ENCODE measurements at regions not wholly inside any gene's neighbourhood (a gene's known extent, or its start where the extent isn't known, plus 50 kb on each side); places are given as distances from the start of the nearest gene placed in this dataset.

DNA sequence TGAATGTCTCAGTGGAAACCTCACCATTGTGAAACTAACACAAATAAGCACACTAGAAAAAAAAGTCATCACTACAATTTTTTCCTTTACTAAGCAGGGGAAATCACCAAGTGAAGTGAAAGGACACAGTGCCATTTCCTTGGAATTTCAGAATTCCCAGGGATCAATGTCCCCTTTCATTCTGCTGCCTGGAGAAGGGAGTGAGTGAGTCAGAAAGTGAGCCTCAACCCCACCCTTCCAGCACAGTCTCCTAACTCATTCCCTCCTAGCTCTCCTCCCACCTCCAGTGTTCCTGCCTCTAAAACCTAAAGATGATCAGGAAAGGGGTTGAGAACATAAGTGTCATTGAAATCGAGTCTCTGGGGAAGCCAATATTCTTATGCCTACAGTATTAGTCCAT, 608.5 kb downstream of the RNF144A start:
- H3K27me3 ChIP-seq: no peaks in the 10 kb centered on the region
- H3K4me1 ChIP-seq (ENCODE audit: low read depth): no peaks in the 10 kb centered on the region
- TF ChIP-seq, protein P1, sequence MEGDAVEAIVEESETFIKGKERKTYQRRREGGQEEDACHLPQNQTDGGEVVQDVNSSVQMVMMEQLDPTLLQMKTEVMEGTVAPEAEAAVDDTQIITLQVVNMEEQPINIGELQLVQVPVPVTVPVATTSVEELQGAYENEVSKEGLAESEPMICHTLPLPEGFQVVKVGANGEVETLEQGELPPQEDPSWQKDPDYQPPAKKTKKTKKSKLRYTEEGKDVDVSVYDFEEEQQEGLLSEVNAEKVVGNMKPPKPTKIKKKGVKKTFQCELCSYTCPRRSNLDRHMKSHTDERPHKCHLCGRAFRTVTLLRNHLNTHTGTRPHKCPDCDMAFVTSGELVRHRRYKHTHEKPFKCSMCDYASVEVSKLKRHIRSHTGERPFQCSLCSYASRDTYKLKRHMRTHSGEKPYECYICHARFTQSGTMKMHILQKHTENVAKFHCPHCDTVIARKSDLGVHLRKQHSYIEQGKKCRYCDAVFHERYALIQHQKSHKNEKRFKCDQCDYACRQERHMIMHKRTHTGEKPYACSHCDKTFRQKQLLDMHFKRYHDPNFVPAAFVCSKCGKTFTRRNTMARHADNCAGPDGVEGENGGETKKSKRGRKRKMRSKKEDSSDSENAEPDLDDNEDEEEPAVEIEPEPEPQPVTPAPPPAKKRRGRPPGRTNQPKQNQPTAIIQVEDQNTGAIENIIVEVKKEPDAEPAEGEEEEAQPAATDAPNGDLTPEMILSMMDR (IDR thresholded peaks at IDR 0.05; ENCODE audit: low read depth, low read length): no peak
- no peaks in the 10 kb centered on the region for H3K36me3 ChIP-seq
- no peak overlapping the region for H3K27ac ChIP-seq
- H3K4me3 ChIP-seq: no peak overlapping the region
- no peak for DNase-seq (ENCODE audit: low read depth in 1 of 2, low spot score in 1 of 2)
- H3K9me3 ChIP-seq (ENCODE audit: low read depth): no peaks in the 10 kb centered on the region

- H3K9me3 ChIP-seq (ENCODE audit: low read depth): no peaks in the 10 kb centered on the region
- no peaks in the 10 kb centered on the region for H3K36me3 ChIP-seq
- no peak overlapping the region for H3K27ac ChIP-seq
- H3K4me1 ChIP-seq (ENCODE audit: low read depth): no peaks in the 10 kb centered on the region
- H3K27me3 ChIP-seq: no peaks in the 10 kb centered on the region
- no peak for DNase-seq (ENCODE audit: low read depth in 1 of 2, low spot score in 1 of 2)
- TF ChIP-seq, protein P1 (IDR thresholded peaks at IDR 0.05; ENCODE audit: low read depth, low read length): no peak
- no peak overlapping the region for H3K4me3 ChIP-seq
Observed at GRCh38 chr2:7527165-7527722, 610.0 kb downstream of the RNF144A start.

GRCh38 chr2:7530001-7530400, 612.8 kb downstream of the RNF144A start:
- Histone ChIP-seq H3K27ac (no peak overlapping the region), H3K4me1 (ENCODE audit: low read depth) (no peaks in the 10 kb centered on the region), H3K9me3 (ENCODE audit: low read depth) (no peaks in the 10 kb centered on the region), H3K4me3 (no peak overlapping the region), H3K36me3 (no peaks in the 10 kb centered on the region), H3K27me3 (no peaks in the 10 kb centered on the region)
- TF ChIP-seq, protein P1 (IDR thresholded peaks at IDR 0.05; ENCODE audit: low read depth, low read length): no peak
- DNase-seq (ENCODE audit: low read depth in 1 of 2, low spot score in 1 of 2): no peak

DNA sequence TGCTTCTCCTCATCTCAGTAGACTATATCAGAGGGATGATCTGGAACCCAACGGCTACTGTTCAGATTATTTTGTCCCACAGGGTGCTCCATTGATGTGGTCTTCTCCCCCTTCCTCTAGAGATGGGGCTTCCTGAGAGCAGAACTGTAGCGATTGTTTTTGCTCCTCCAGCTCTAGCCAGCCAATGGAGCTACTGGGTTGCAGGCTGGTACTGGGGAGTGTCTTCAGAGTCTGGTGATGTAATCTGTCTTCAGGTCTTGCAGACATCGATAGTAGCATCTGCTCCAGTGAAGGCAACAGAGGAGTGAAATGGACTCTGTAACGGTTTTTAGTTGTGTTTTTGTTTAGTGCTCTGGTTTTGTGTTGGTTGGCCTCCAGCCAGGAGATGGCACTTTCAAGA, 621.9 kb downstream of the RNF144A start:
- no peaks in the 10 kb centered on the region for H3K9me3 ChIP-seq (ENCODE audit: low read depth)
- no peaks in the 10 kb centered on the region for H3K36me3 ChIP-seq
- no peak for DNase-seq (ENCODE audit: low read depth in 1 of 2, low spot score in 1 of 2)
- H3K4me1 ChIP-seq (ENCODE audit: low read depth): no peaks in the 10 kb centered on the region
- no peak overlapping the region for H3K4me3 ChIP-seq
- no peaks in the 10 kb centered on the region for H3K27me3 ChIP-seq
- TF ChIP-seq, protein P1 (IDR thresholded peaks at IDR 0.05; ENCODE audit: low read depth, low read length): no peak
- no peak overlapping the region for H3K27ac ChIP-seq

DNA sequence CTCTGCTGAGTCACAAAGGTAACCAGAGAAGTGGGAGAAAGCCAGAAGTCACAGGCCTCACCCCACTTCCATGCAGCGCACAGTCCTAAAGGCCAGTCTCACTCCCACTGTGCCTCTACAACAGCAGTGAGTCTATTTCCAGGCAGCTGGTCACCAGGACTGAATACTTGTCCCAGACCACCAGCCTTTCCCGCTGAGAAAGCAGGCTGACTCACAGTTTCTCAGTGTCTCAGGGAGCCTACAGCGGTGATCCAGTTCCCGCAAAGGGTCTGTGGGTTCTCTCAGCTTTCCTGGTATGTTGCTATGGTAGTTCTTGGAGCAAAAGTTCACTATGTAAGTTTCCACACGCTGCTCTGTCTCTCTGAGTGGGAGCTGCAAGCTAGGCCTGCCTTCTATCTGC, 622.5 kb downstream of the RNF144A start:
- Histone ChIP-seq H3K4me1 (ENCODE audit: low read depth) (no peaks in the 10 kb centered on the region), H3K9me3 (ENCODE audit: low read depth) (no peaks in the 10 kb centered on the region), H3K36me3 (no peaks in the 10 kb centered on the region), H3K27me3 (no peaks in the 10 kb centered on the region), H3K4me3 (no peak overlapping the region), H3K27ac (no peak overlapping the region)
- TF ChIP-seq, protein P1 (IDR thresholded peaks at IDR 0.05; ENCODE audit: low read depth, low read length): no peak
- no peak for DNase-seq (ENCODE audit: low read depth in 1 of 2, low spot score in 1 of 2)
